ENCODE measurements at regions not wholly inside any gene's neighbourhood (a gene's known extent, or its start where the extent isn't known, plus 50 kb on each side); places are given as distances from the start of the nearest gene placed in this dataset.
"Not testable (repeated sequence)": the region's sequence is repeated elsewhere in the genome, so short reads cannot be mapped to it uniquely, and the experiment has no call there.

DNA sequence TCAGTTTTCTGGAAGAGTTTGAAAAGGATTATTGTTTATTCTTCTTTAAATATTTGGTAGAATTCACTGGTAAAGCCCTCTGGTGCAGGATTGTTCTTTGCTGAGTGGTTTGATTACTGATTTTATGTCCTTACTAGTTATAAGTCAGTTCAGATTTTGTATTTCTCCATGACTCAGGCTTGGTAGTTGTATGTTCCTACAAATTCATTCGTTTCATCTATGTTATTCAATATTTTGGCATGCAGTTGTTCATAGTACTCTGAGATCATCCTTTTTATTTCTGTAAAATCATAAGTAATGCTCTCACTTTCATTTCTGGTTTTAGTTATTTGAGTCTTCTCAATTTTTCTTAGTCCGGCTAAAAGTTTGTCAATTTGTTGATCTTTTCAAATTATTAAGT lies 58.1 kb upstream of the CRYM start:
- no peak for DNase-seq
- no peaks in the 10 kb centered on the region for H3K36me3 ChIP-seq (replicated peaks in 1 of 2)
- H3K9me3 ChIP-seq (replicated peaks in 1 of 3), result no peaks in the 10 kb centered on the region
- no peaks in the 10 kb centered on the region for H3K27me3 ChIP-seq
- no peak for TF ChIP-seq POLR2A (IDR thresholded peaks at IDR 0.05)
- TF ChIP-seq, protein P1, sequence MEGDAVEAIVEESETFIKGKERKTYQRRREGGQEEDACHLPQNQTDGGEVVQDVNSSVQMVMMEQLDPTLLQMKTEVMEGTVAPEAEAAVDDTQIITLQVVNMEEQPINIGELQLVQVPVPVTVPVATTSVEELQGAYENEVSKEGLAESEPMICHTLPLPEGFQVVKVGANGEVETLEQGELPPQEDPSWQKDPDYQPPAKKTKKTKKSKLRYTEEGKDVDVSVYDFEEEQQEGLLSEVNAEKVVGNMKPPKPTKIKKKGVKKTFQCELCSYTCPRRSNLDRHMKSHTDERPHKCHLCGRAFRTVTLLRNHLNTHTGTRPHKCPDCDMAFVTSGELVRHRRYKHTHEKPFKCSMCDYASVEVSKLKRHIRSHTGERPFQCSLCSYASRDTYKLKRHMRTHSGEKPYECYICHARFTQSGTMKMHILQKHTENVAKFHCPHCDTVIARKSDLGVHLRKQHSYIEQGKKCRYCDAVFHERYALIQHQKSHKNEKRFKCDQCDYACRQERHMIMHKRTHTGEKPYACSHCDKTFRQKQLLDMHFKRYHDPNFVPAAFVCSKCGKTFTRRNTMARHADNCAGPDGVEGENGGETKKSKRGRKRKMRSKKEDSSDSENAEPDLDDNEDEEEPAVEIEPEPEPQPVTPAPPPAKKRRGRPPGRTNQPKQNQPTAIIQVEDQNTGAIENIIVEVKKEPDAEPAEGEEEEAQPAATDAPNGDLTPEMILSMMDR (IDR thresholded peaks at IDR 0.05), result no peak
- intact Hi-C loops (cut with DNase I), result no loop called here
- no peak overlapping the region for H3K4me3 ChIP-seq
- no peaks in the 10 kb centered on the region for H3K4me1 ChIP-seq (replicated peaks in 1 of 2)
- 83 to 85% (median 84%) methylated on average over 2 of the region's 2 CpGs for WGBS, 4 donors
- no peak overlapping the region for H3K27ac ChIP-seq

GRCh38 chr16:21334188-21335146 lies 56.4 kb upstream of the CRYM start:
- H3K4me1 ChIP-seq (replicated peaks in 1 of 2); H3K27me3 ChIP-seq; H3K27ac ChIP-seq; H3K4me3 ChIP-seq; intact Hi-C loops (cut with DNase I); H3K36me3 ChIP-seq (replicated peaks in 1 of 2); H3K9me3 ChIP-seq (replicated peaks in 1 of 3); DNase-seq: not testable (repeated sequence)
- 88 to 92% (median 90%) methylated on average over 9 to 17 of the region's 17 CpGs for WGBS, 4 donors

- WGBS, 4 donors, result 92 to 94% (median 93%) methylated on average over 11 of the region's 11 CpGs
- intact Hi-C loops (cut with DNase I), result not testable (repeated sequence)
These were observed 55.6 kb upstream of the CRYM start for GRCh38 chr16:21333683-21334082.

More at GRCh38 chr16:21333683-21334082, 55.6 kb upstream of the CRYM start:
- DNase-seq; H3K4me3 ChIP-seq; H3K36me3 ChIP-seq (replicated peaks in 1 of 2); H3K27ac ChIP-seq; H3K27me3 ChIP-seq; H3K9me3 ChIP-seq (replicated peaks in 1 of 3); H3K4me1 ChIP-seq (replicated peaks in 1 of 2): not testable (repeated sequence)

Small RNAs in the stretch of these regions (small RNA-seq; reads per million reads assigned to genes)
- 0 reads per million in 2 donors for gene AC008740.2

Measured in adrenal gland (tissue), 9 donors.